Lower lobe of right lung (tissue), 2 donors: ENCODE measurements at regions not wholly inside any gene's neighbourhood (a gene's known extent, or its start where the extent isn't known, plus 50 kb on each side); places are given as distances from the start of the nearest gene placed in this dataset.

Source experiments
- ATAC-seq, 2 donors: fragments of 200-7000 bp; cut with Tn5 transposase; one replicate each; pipeline ENCODE4 v1.9.1; 2020 to 2022; ENCODE audit warnings: mild to moderate bottlenecking in 2 of 2, moderate library complexity in 2 of 2
- DNase-seq: peaks from one replicate; pipeline ENCODE4 v3.0.0-alpha.2; 2020
- H3K27ac ChIP-seq: fragments of 200-600 bp; one replicate; pipeline ENCODE4 v1.8.0; 2022
- H3K27me3 ChIP-seq: fragments of 200-600 bp; one replicate; pipeline ENCODE4 v1.8.0; 2022; ENCODE audit warnings: low read depth
- H3K36me3 ChIP-seq: fragments of 200-600 bp; one replicate; pipeline ENCODE4 v1.8.0; 2022; ENCODE audit warnings: mild to moderate bottlenecking
- H3K4me1 ChIP-seq: fragments of 200-600 bp; one replicate; pipeline ENCODE4 v1.8.0; 2022
- H3K4me3 ChIP-seq: fragments of 200-600 bp; one replicate; pipeline ENCODE4 v1.8.0; 2022; ENCODE audit warnings: mild to moderate bottlenecking
- H3K9me3 ChIP-seq: fragments of 200-600 bp; one replicate; pipeline ENCODE4 v1.8.0; 2022
- CTCF ChIP-seq: fragments of 200-600 bp; IDR thresholded peaks from one replicate; pipeline ENCODE4 v1.8.0; 2022; ENCODE audit warnings: antibody characterized with exemption, mild to moderate bottlenecking
- intact Hi-C: fragments of 100-400 bp; cut with DNase I; formaldehyde crosslinking; loops from one replicate; pipeline ENCODE4 v1.11.0; 2022
- donor health status: DM: no; HTN: yes; CAD: no; lungs with severe emphysema.

GRCh38 chr6:51013376-51013775 is 194.7 kb downstream of the TFAP2B start:
- TF ChIP-seq CTCF = no peak
- H3K4me1 ChIP-seq = no peaks in the 10 kb centered on the region
- DNase-seq (no peak), ATAC-seq (no peak)
- no peaks in the 10 kb centered on the region for H3K36me3 ChIP-seq
- H3K4me3 ChIP-seq = no peak overlapping the region
- intact Hi-C loops = no loop called here
- no peaks in the 10 kb centered on the region for H3K27me3 ChIP-seq
- no peaks in the 10 kb centered on the region for H3K9me3 ChIP-seq
- H3K27ac ChIP-seq = no peak overlapping the region

GRCh38 chr6:51015394-51015793 is 196.7 kb downstream of the TFAP2B start:
- Histone ChIP-seq H3K27ac (no peak overlapping the region), H3K4me1 (no peaks in the 10 kb centered on the region), H3K4me3 (no peak overlapping the region), H3K9me3 (no peaks in the 10 kb centered on the region), H3K27me3 (no peaks in the 10 kb centered on the region), H3K36me3 (no peaks in the 10 kb centered on the region)
- ATAC-seq (no peak), DNase-seq (no peak)
- intact Hi-C loops = no loop called here
- no peak for TF ChIP-seq CTCF

GRCh38 chr6:51016489-51016888 is 197.8 kb downstream of the TFAP2B start:
- H3K4me1 ChIP-seq = no peaks in the 10 kb centered on the region
- intact Hi-C loops = no loop called here
- H3K36me3 ChIP-seq = no peaks in the 10 kb centered on the region
- no peak for DNase-seq
- no peak overlapping the region for H3K4me3 ChIP-seq
- H3K27me3 ChIP-seq = no peaks in the 10 kb centered on the region
- no peak overlapping the region for H3K27ac ChIP-seq
- TF ChIP-seq CTCF = no peak
- H3K9me3 ChIP-seq = no peaks in the 10 kb centered on the region
- no peak for ATAC-seq

- DNase-seq (no peak), ATAC-seq (no peak)
- Histone ChIP-seq H3K36me3 (no peaks in the 10 kb centered on the region), H3K4me3 (no peak overlapping the region), H3K27ac (no peak overlapping the region), H3K27me3 (no peaks in the 10 kb centered on the region), H3K9me3 (no peaks in the 10 kb centered on the region), H3K4me1 (no peaks in the 10 kb centered on the region)
- TF ChIP-seq CTCF = no peak
- intact Hi-C loops = no loop called here
Observed at GRCh38 chr6:51019806-51020205, 201.1 kb downstream of the TFAP2B start.

GRCh38 chr6:51021171-51021570 is 202.5 kb downstream of the TFAP2B start:
- no peaks in the 10 kb centered on the region for H3K36me3 ChIP-seq
- H3K4me3 ChIP-seq = no peak overlapping the region
- intact Hi-C loops = no loop called here
- no peaks in the 10 kb centered on the region for H3K9me3 ChIP-seq
- no peak overlapping the region for H3K27ac ChIP-seq
- H3K27me3 ChIP-seq = no peaks in the 10 kb centered on the region
- no peaks in the 10 kb centered on the region for H3K4me1 ChIP-seq
- DNase-seq = no peak
- no peak for ATAC-seq
- no peak for TF ChIP-seq CTCF

GRCh38 chr6:51024126-51024525 is 205.5 kb downstream of the TFAP2B start:
- H3K4me3 ChIP-seq = no peak overlapping the region
- TF ChIP-seq CTCF = no peak
- no peaks in the 10 kb centered on the region for H3K36me3 ChIP-seq
- DNase-seq = no peak
- ATAC-seq = no peak
- H3K4me1 ChIP-seq = no peaks in the 10 kb centered on the region
- no peaks in the 10 kb centered on the region for H3K9me3 ChIP-seq
- no peak overlapping the region for H3K27ac ChIP-seq
- intact Hi-C loops = no loop called here
- no peaks in the 10 kb centered on the region for H3K27me3 ChIP-seq
